ENCODE measurements at regions not wholly inside any gene's neighbourhood (a gene's known extent, or its start where the extent isn't known, plus 50 kb on each side); places are given as distances from the start of the nearest gene placed in this dataset.

- TF ChIP-seq CTCF (IDR thresholded peaks at IDR 0.05) (no peak), POLR2A (IDR thresholded peaks at IDR 0.05) (no peak)
- no peak for ATAC-seq
- WGBS, 4 donors = 85 to 91% (median 86%) methylated on average over 33 to 41 of the region's 41 CpGs
Measured at GRCh38 chr19:29092712-29093552, 120.0 kb downstream of the UQCRFS1 start.

GRCh38 chr19:29090783-29091526 is 122.0 kb downstream of the UQCRFS1 start:
- H3K4me1 ChIP-seq = no peaks in the 10 kb centered on the region
- 69 to 74% (median 72%) methylated on average over 7 of the region's 7 CpGs for WGBS, 4 donors
- TF ChIP-seq POLR2A (IDR thresholded peaks at IDR 0.05) = no peak
- no peak for TF ChIP-seq CTCF (IDR thresholded peaks at IDR 0.05)
- peaks cover 0 to 4% (median 0%) of the 10 kb centered on the region in 9 donors for H3K27me3 ChIP-seq
- no peak overlapping the region for H3K4me3 ChIP-seq
- no peaks in the 10 kb centered on the region for H3K36me3 ChIP-seq
- DNase-seq (no peak), ATAC-seq (no peak)
- intact Hi-C loops (cut with DNase I) = no loop called here
- H3K9me3 ChIP-seq = no peaks in the 10 kb centered on the region
- H3K27ac ChIP-seq = no peak overlapping the region

More at GRCh38 chr19:29092712-29093552, 120.0 kb downstream of the UQCRFS1 start:
- no peak overlapping the region for H3K4me3 ChIP-seq
- no peaks in the 10 kb centered on the region for H3K9me3 ChIP-seq
- H3K27me3 ChIP-seq = no peaks in the 10 kb centered on the region
- no peaks in the 10 kb centered on the region for H3K36me3 ChIP-seq
- intact Hi-C loops (cut with DNase I) = no loop called here
- H3K4me1 ChIP-seq = no peaks in the 10 kb centered on the region
- no peak overlapping the region for H3K27ac ChIP-seq
- DNase-seq = no peak

GRCh38 chr19:29089315-29089870 is 123.6 kb downstream of the UQCRFS1 start:
- H3K4me3 ChIP-seq = no peak overlapping the region
- no peaks in the 10 kb centered on the region for H3K9me3 ChIP-seq
- intact Hi-C loops (cut with DNase I) = no loop called here
- no peaks in the 10 kb centered on the region for H3K36me3 ChIP-seq
- H3K4me1 ChIP-seq = no peaks in the 10 kb centered on the region
- TF ChIP-seq POLR2A (IDR thresholded peaks at IDR 0.05) (no peak), CTCF (IDR thresholded peaks at IDR 0.05) (no peak)
- WGBS, 4 donors = 70 to 83% (median 76%) methylated on average over 6 to 8 of the region's 8 CpGs
- DNase-seq (no peak), ATAC-seq (no peak)
- peaks cover 0 to 14% (median 0%) of the 10 kb centered on the region in 9 donors for H3K27me3 ChIP-seq
- no peak overlapping the region for H3K27ac ChIP-seq

GRCh38 chr19:29088761-29089160 is 124.2 kb downstream of the UQCRFS1 start:
- 71 to 76% (median 73%) methylated on average over 9 of the region's 9 CpGs for WGBS, 4 donors
- Histone ChIP-seq H3K9me3 (no peaks in the 10 kb centered on the region), H3K36me3 (no peaks in the 10 kb centered on the region), H3K4me1 (no peaks in the 10 kb centered on the region), H3K4me3 (no peak overlapping the region), H3K27me3 (peaks cover 0 to 20% (median 0%) of the 10 kb centered on the region in 9 donors), H3K27ac (no peak overlapping the region)
- DNase-seq = no peak
- intact Hi-C loops (cut with DNase I) = no loop called here
- ATAC-seq = no peak
- TF ChIP-seq CTCF (IDR thresholded peaks at IDR 0.05) (no peak), POLR2A (IDR thresholded peaks at IDR 0.05) (no peak)

Data from heart left ventricle (tissue), 16 donors.